ENCODE measurements at regions not wholly inside any gene's neighbourhood (a gene's known extent, or its start where the extent isn't known, plus 50 kb on each side); places are given as distances from the start of the nearest gene placed in this dataset.

DNA sequence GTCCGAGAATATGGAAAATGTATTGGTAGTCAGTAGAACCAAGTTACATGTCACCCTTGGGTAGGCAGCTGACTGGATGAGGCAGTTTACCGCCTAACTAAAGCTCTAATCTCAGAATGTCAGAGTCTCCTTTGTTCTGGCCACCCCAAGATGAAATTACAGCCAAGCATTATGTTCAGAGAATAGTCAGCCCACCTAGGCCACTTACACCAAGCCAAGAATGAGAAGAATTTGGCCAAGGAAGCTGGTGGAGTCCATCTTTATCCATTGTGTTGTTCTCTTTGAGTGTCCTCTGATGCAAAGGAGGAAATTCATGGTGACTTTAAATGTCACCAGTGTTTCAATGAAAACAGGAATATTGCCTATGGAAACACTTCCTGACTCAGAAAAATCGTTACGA is 275.1 kb upstream of the MAP3K1 start:
- DNase-seq, result no peak

GRCh38 chr5:56538580-56538979 is 276.8 kb upstream of the MAP3K1 start:
- no peak for DNase-seq

DNA sequence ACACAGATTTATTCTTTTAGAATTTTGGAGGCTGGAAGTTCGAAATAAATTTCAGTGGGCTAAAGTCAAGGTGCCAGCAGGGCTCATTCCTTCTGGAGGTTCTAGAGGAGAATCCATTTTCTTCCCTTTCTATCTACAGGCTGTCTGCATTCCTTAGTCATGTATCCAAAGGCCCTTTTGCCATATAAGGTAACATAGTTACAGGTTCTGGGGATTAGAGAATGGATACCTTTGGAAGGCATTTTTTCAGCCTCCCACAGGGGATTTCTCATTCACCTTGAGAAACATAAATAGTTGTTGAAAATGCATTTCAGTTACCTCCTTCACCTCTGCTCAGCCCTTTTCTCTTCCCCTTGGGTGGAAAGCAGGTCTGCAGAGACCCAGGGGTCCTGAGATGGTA is 280.0 kb upstream of the MAP3K1 start:
- no peak for DNase-seq

DNA sequence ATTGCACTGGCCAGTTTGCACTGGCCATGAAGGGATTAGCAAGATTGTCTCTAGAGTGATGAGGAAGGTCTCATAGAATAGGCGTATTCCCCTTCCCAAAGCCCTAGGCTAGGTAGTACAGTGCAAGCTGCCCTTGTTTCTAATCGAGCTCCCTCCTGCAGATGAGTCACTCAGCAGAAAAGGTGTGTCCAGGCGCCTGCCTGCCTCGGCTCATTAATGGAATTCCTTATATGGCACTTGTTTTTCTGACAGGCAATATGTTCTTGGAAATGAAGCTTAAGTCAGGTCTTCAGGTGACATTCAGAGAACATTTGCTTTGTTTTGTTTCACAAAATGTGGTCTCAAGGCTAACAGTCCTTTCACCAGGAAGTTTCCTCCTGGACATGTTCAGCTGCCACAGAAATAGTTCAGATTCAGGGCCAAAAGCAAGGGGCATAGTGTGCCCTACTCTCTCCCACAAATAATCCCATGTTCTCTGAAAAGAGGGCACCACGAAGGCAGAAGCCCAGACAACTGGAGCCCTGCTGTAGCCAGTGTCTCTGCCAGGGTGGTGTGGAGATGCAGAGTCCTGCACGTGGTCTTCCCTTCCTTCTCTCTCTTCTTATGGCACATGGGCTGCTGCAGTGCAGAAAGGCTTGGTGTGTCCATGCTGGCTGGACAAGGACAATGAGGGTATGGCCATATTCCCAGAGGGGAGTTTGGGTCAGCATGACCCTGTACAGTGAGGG is 281.1 kb upstream of the MAP3K1 start:
- DNase-seq, result no peak

DNA sequence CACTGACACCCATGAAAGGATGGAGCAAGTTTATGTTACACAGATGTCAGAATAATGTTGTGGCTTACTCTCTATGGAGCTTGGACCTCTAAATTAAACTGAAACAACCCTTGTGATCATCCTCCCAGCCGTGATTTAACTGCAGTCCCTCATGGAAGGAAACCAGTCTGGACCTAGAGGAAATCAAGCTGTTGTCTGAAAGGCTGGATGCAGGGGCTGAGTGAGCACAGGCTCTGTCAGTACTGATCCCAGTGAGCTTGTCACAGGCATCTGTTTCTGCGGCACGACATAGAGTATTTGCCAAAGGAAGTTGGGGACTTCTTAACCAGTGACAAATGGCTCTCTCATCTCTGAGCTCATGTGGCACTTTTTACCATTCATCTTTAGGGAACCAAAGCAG is 282.9 kb upstream of the MAP3K1 start:
- DNase-seq, result no peak

- DNase-seq, result no peak
These were observed 284.7 kb upstream of the MAP3K1 start for GRCh38 chr5:56530626-56531138.

DNA sequence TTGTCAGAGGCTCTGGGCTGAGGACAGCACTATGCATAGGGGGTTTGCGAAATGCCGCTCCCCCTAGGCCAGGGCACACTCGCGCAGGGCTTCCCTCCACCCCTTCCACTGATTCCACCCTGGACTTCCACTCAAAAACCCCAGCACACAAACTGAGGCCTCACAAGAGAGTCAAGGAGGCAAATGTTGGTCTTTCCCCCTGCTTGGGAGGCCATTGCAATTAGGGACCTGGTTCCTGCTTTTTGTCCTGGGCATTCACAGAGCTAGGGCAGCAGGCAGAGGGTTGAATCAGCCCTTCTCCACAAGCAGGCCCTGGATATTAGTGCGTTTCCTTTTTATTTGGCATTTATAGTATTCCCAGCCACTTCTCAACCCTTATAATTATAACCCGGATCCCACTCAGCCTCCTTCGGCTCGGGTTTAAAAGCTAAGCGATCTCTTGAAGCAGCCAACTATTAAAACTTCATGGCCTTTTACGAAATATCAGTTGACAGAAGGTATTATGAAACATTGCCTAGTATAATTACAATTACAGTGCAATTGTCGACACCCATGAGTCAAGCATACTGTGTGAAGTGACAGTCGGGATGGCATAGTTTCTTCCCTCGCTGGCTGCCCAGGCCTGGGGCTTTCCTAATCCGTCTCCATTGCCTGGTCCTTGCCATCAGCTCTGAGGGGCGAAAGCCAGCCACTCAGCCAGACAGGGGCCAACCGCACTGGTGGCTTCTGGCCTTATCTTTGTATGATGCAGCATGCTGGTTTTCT is 285.5 kb upstream of the MAP3K1 start:
- peak; percentile 79 to 84 for DNase-seq

DNA sequence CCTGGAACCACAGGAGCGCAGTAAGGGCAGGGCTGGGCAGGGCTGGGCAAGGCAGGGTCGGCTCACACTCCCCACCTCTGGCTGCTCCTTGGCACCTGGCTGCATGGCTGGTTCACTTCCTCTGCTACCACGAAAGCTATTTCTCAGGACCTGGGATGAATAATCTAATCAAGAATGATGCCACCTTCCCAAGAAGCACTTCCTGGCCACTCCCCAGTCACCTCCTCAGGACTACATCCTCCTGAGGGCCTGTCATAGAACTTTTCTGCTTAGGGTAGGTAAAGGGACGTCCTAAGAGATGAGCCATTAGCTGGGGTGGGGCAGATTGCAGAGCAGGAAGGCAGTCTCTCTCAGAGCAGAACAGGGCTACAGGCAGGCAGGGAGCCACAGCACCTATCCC is 288.2 kb upstream of the MAP3K1 start:
- no peak for DNase-seq

GRCh38 chr5:56525113-56525512 is 290.2 kb upstream of the MAP3K1 start:
- DNase-seq, result no peak

- no peak for DNase-seq
These were observed 290.9 kb upstream of the ANKRD55 start for GRCh38 chr5:56523790-56524575.

GRCh38 chr5:56522960-56523359 is 289.8 kb upstream of the ANKRD55 start:
- peak; percentile 79 to 92 for DNase-seq

GRCh38 chr5:56522169-56522568 is 289.0 kb upstream of the ANKRD55 start:
- DNase-seq, result no peak

DNA sequence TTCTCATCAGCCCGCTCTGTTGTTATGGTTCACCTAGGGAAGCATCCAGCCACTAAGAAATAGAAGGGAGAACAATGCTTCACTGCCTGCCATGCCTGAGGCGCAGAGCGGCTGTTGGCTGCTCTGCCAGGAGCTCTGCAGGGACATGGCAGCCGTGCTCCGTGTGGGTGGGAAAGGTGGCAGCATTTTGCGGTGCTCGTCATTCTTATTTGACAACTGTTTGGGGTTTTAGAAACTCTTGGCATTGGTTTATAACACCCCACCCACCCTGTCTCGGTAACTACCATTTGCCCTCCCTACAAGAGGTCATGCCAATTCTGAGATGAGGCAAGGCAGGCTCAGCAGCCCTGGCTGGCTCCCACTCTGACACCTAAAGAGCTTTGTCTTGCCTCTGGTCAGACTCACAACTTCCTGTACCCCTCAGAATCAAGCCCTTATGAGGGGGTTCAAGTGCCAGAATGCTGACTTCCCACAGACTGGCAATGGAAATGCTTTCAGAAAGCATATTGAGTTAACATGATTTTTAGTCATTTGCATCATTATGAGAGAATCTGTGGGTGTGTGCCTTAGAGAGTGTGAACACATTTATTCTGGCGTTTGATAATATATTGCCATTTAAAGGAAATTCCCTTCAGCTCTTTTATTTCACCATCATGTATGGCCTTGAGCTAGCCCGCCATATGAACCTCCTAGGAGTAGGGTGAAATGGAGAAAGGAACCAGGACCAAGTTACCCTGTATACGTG is 288.0 kb upstream of the ANKRD55 start:
- DNase-seq, result peak; percentile 68 to 89

DNA sequence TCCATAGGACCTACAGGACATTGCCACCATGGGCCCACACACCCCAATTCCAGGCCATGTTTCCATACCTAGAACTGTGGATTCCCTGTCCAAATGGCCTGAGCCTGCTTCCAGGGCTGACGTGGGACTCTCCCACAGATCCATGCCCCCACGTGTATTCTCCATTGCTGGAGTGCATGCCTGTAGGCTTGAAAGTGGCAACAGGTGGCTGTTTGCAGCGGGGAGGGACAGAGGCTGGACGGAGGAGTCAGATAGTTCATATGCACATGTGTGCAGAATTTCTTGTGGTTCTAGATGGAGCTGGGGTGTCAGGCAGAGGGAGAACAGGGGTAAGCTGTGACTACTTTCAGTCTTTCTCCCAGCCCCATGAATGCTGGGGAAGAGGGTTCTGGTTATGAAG is 285.7 kb upstream of the ANKRD55 start:
- no peak for DNase-seq

- peak; percentile 36 to 60 for DNase-seq
These were observed 283.9 kb upstream of the ANKRD55 start for GRCh38 chr5:56517011-56517416.

- no peak for DNase-seq
These were observed 283.3 kb upstream of the ANKRD55 start for GRCh38 chr5:56516441-56516840.

DNA sequence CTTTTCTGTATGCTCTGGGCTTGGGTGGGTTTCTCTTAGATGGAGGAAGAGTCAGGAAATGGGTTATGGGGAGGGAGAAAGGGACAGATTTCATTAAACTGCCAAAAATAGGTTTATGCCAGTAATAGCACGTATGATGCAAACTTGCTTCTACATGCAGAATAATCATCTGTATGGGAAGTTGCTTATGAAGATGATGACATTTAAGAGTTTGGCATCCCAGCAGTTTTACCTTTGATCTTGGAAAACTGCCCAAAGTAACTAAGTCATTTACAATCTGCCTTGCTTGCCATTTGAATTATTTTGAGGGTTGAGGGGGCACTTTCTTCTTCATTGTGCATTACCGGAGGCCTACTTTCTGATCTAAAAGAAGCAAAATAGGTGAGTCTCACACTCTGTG is 282.9 kb upstream of the ANKRD55 start:
- peak in 1 of 2 donors; percentile 17 for DNase-seq

DNA sequence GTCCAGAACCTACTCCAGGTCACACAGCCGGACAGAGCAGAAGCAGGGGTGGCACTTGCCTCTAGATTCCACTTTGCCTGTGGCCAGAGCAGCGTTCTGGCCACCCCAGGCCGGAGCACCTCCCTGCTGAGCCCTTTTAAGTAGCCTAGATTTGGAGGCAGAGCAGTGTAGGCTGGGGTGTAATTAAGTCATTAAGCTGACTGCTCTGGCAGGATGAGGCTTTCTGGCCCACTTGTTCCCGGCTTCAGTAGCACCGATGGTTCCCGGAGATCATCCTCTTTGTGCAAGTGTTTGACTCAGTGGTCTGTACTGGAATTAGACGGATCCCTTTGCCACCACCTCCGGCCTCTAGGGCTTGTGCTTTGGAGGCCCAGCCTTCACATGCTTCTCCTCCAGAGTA is 281.9 kb upstream of the ANKRD55 start:
- no peak for DNase-seq

- no peak for DNase-seq
These were observed 281.1 kb upstream of the ANKRD55 start for GRCh38 chr5:56514245-56514644.

DNA sequence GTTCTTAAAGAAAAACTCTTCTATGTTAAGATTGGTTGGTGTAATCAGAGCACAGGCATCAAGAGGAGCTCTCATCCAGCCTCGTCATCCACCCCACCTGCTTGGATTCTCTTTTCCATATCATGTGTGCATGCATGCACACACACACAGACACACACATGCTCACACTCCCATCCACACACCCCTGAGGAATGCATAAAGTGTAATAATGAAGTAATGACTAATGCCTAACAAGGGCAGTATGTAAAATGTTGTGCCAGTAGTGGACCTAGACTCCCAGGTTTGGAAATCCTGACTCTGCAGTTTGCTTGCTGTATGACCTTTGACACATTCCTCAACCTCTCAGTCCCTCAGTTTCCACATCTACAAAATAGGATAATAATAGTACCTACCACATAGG is 280.0 kb upstream of the ANKRD55 start:
- no peak for DNase-seq

GRCh38 chr5:56512313-56512996 is 279.3 kb upstream of the ANKRD55 start:
- no peak for DNase-seq

- peak in 1 of 2 donors; percentile 12 for DNase-seq
These were observed 278.3 kb upstream of the ANKRD55 start for GRCh38 chr5:56511326-56511841.
